RPMI8226 (cell line): ENCODE measurements at regions not wholly inside any gene's neighbourhood (a gene's known extent, or its start where the extent isn't known, plus 50 kb on each side); places are given as distances from the start of the nearest gene placed in this dataset.

Source experiments
- DNase-seq: peaks from one replicate; pipeline ENCODE4 v3.0.0-alpha.2; 2015

- no peak for DNase-seq
Observed at GRCh38 chr12:92552412-92553108, 150.2 kb upstream of the PLEKHG7 start.

- DNase-seq: peak; percentile 70
Observed at GRCh38 chr12:92551853-92552397, 150.9 kb upstream of the PLEKHG7 start.

GRCh38 chr12:92551210-92551609 lies 151.6 kb upstream of the PLEKHG7 start:
- no peak for DNase-seq

GRCh38 chr12:92550661-92551060 lies 152.1 kb upstream of the PLEKHG7 start:
- no peak for DNase-seq

GRCh38 chr12:92550254-92550653 lies 152.5 kb upstream of the PLEKHG7 start:
- DNase-seq: no peak

- DNase-seq: no peak
Observed at GRCh38 chr12:92549516-92549915, 153.3 kb upstream of the PLEKHG7 start.

GRCh38 chr12:92547906-92548305 lies 154.9 kb upstream of the PLEKHG7 start:
- no peak for DNase-seq

- no peak for DNase-seq
Observed at GRCh38 chr12:92547420-92547819, 155.4 kb upstream of the PLEKHG7 start.

- DNase-seq: peak; percentile 30
Observed at GRCh38 chr12:92546635-92547348, 156.0 kb upstream of the PLEKHG7 start.

- DNase-seq: no peak
Observed at GRCh38 chr12:92546259-92546634, 156.5 kb upstream of the PLEKHG7 start.

- DNase-seq: no peak
Observed at GRCh38 chr12:92544322-92544721, 158.5 kb upstream of the PLEKHG7 start.

GRCh38 chr12:92543840-92544239 lies 158.9 kb upstream of the PLEKHG7 start:
- no peak for DNase-seq

- DNase-seq: no peak
Observed at GRCh38 chr12:92543359-92543758, 159.4 kb upstream of the PLEKHG7 start.

- DNase-seq: no peak
Observed at GRCh38 chr12:92541731-92542130, 161.1 kb upstream of the PLEKHG7 start.

- no peak for DNase-seq
Observed at GRCh38 chr12:92540782-92541423, 161.9 kb upstream of the PLEKHG7 start.

GRCh38 chr12:92539976-92540781 lies 162.6 kb upstream of the PLEKHG7 start:
- DNase-seq: no peak

GRCh38 chr12:92539110-92539749 lies 163.6 kb upstream of the PLEKHG7 start:
- peak; percentile 87 for DNase-seq

GRCh38 chr12:92537290-92537960 lies 165.4 kb upstream of the PLEKHG7 start:
- DNase-seq: no peak

- DNase-seq: no peak
Observed at GRCh38 chr12:92535961-92536360, 166.8 kb upstream of the PLEKHG7 start.

GRCh38 chr12:92533280-92533890 lies 169.4 kb upstream of the PLEKHG7 start:
- no peak for DNase-seq

- no peak for DNase-seq
Observed at GRCh38 chr12:92530706-92531105, 172.1 kb upstream of the PLEKHG7 start.
